OCI-LY1 (cell line): ENCODE measurements at regions not wholly inside any gene's neighbourhood (a gene's known extent, or its start where the extent isn't known, plus 50 kb on each side); places are given as distances from the start of the nearest gene placed in this dataset.

Source experiments
- H2AFZ ChIP-seq: fragments of 200-600 bp; sonication (generic), shearing (Covaris generic); 2 replicates; pipeline ENCODE4 v1.6.0; 2014; ENCODE audit warnings: antibody characterized with exemption, mild to moderate bottlenecking, low read length
- H3F3A ChIP-seq: fragments of 200-600 bp; sonication (generic), shearing (Covaris generic); 2 replicates; pipeline ENCODE4 v1.6.0; 2014; ENCODE audit warnings: mild to moderate bottlenecking, antibody characterized with exemption, low read length, moderate library complexity; ENCODE audit not compliant: insufficient read depth
- H3K27ac ChIP-seq: fragments of 200-600 bp; sonication (generic); 2 replicates; pipeline ENCODE4 v1.5.1; 2014; ENCODE audit warnings: low read length, mixed run types, mild to moderate bottlenecking, low read depth; ENCODE audit not compliant: poor library complexity, severe bottlenecking
- H3K27me3 ChIP-seq: fragments of 200-600 bp; sonication (generic); 2 replicates; pipeline ENCODE4 v1.6.0; 2014; ENCODE audit warnings: antibody characterized with exemption, mild to moderate bottlenecking, low read length, moderate library complexity; ENCODE audit not compliant: insufficient read depth
- H3K36me3 ChIP-seq: fragments of 200-600 bp; sonication (generic); 2 replicates; pipeline ENCODE4 v1.6.1; 2014; ENCODE audit warnings: mild to moderate bottlenecking, antibody characterized with exemption, low read length, moderate library complexity, mixed read lengths; ENCODE audit not compliant: insufficient read depth
- H3K4me1 ChIP-seq: fragments of 200-600 bp; sonication (generic); 2 replicates; pipeline ENCODE4 v1.5.1; 2014; ENCODE audit warnings: mild to moderate bottlenecking, low read length, moderate library complexity; ENCODE audit not compliant: insufficient read depth, severe bottlenecking
- H3K4me2 ChIP-seq: fragments of 200-600 bp; sonication (generic), shearing (Covaris generic); 2 replicates; pipeline ENCODE4 v1.6.1; 2014; ENCODE audit warnings: low read length
- H3K4me3 ChIP-seq: fragments of 200-600 bp; sonication (generic); 2 replicates; pipeline ENCODE4 v1.5.1; 2014; ENCODE audit warnings: low read length, low read depth, mild to moderate bottlenecking, mixed read lengths; ENCODE audit not compliant: poor library complexity, severe bottlenecking
- H3K79me2 ChIP-seq: fragments of 200-600 bp; shearing (Covaris generic); 2 replicates; pipeline ENCODE4 v1.6.1; 2016; ENCODE audit warnings: mixed run types, low read length, mixed read lengths; ENCODE audit not compliant: insufficient read depth
- H3K9ac ChIP-seq: fragments of 200-600 bp; sonication (generic), shearing (Covaris generic); 2 replicates; pipeline ENCODE4 v1.6.1; 2014; ENCODE audit warnings: mild to moderate bottlenecking, low read length, mixed read lengths
- H3K9me2 ChIP-seq: fragments of 200-600 bp; sonication (generic), shearing (Covaris generic); 2 replicates; pipeline ENCODE4 v1.6.1; 2014; ENCODE audit warnings: low read depth, mild to moderate bottlenecking, low read length, mixed read lengths
- H3K9me3 ChIP-seq: fragments of 200-600 bp; shearing (Covaris generic); 2 replicates; pipeline ENCODE4 v1.6.1; 2014; ENCODE audit warnings: low read length, mixed read lengths
- H4K20me1 ChIP-seq: fragments of 200-600 bp; sonication (generic), shearing (Covaris generic); 2 replicates; pipeline ENCODE4 v1.6.0; 2016; ENCODE audit warnings: mild to moderate bottlenecking, low read length; ENCODE audit not compliant: insufficient read depth
- CTCF ChIP-seq: fragments of 200-600 bp; sonication (generic), shearing (Covaris generic); IDR thresholded peaks from 2 replicates; pipeline ENCODE4 v1.5.1; 2017; ENCODE audit warnings: mild to moderate bottlenecking, antibody characterized with exemption, low read length, moderate library complexity, mixed read lengths
- EZH2 ChIP-seq: fragments of 200-600 bp; sonication (generic), shearing (Covaris generic); IDR thresholded peaks from 2 replicates; pipeline ENCODE4 v1.8.0; 2017; ENCODE audit warnings: borderline replicate concordance, mixed run types, mild to moderate bottlenecking, antibody characterized with exemption, low read length, moderate library complexity, mixed read lengths

GRCh38 chr1:214791961-214792360 is 189.0 kb downstream of the CENPF start:
- no peaks in the 10 kb centered on the region for H3K4me1 ChIP-seq
- H3K9ac ChIP-seq, result no peak overlapping the region
- no peaks in the 10 kb centered on the region for H4K20me1 ChIP-seq
- TF ChIP-seq CTCF (no peak), EZH2 (no peak)
- no peak overlapping the region for H2AFZ ChIP-seq
- H3K27ac ChIP-seq, result no peak overlapping the region
- no peak overlapping the region for H3K4me3 ChIP-seq
- H3K9me3 ChIP-seq, result no peaks in the 10 kb centered on the region
- H3K4me2 ChIP-seq, result no peak overlapping the region
- H3K9me2 ChIP-seq, result no peaks in the 10 kb centered on the region
- no peaks in the 10 kb centered on the region for H3K79me2 ChIP-seq
- H3K36me3 ChIP-seq, result no peaks in the 10 kb centered on the region
- H3K27me3 ChIP-seq, result no peaks in the 10 kb centered on the region
- H3F3A ChIP-seq, result no peaks in the 10 kb centered on the region

GRCh38 chr1:214792527-214793186 is 189.7 kb downstream of the CENPF start:
- H3K27ac ChIP-seq, result no peak overlapping the region
- no peaks in the 10 kb centered on the region for H3K36me3 ChIP-seq
- no peaks in the 10 kb centered on the region for H3K4me1 ChIP-seq
- no peaks in the 10 kb centered on the region for H3K79me2 ChIP-seq
- H3K9ac ChIP-seq, result no peak overlapping the region
- no peaks in the 10 kb centered on the region for H3K27me3 ChIP-seq
- H3K9me2 ChIP-seq, result no peaks in the 10 kb centered on the region
- no peaks in the 10 kb centered on the region for H4K20me1 ChIP-seq
- H3K4me3 ChIP-seq, result no peak overlapping the region
- TF ChIP-seq EZH2 (no peak), CTCF (no peak)
- H3F3A ChIP-seq, result no peaks in the 10 kb centered on the region
- H3K4me2 ChIP-seq, result no peak overlapping the region
- H3K9me3 ChIP-seq, result no peaks in the 10 kb centered on the region
- no peak overlapping the region for H2AFZ ChIP-seq

GRCh38 chr1:214793708-214794107 is 190.7 kb downstream of the CENPF start:
- Histone ChIP-seq H3K27me3 (no peaks in the 10 kb centered on the region), H3K9ac (no peak overlapping the region), H4K20me1 (no peaks in the 10 kb centered on the region), H3K4me3 (no peak overlapping the region), H3K4me2 (no peak overlapping the region), H3K4me1 (no peaks in the 10 kb centered on the region), H3K27ac (no peak overlapping the region), H3K79me2 (no peaks in the 10 kb centered on the region), H3K9me3 (no peaks in the 10 kb centered on the region), H2AFZ (no peak overlapping the region), H3K36me3 (no peaks in the 10 kb centered on the region), H3F3A (no peaks in the 10 kb centered on the region), H3K9me2 (no peaks in the 10 kb centered on the region)
- TF ChIP-seq EZH2 (no peak), CTCF (no peak)
